A549 (cell line): ENCODE measurements at regions not wholly inside any gene's neighbourhood (a gene's known extent, or its start where the extent isn't known, plus 50 kb on each side); places are given as distances from the start of the nearest gene placed in this dataset.

Source experiments
- ATAC-seq, 2 experiments: fragments of 200-7000 bp in 1 of 2; fragments of >200 bp in 1 of 2; cut with Nextera tagmentation in 1 of 2; cut with Tn5 transposase in 1 of 2; 3 replicates each; pipeline versions ENCODE4 v1.8.0 to v1.9.1; 2018 to 2020; ENCODE audit warnings: mild to moderate bottlenecking in 1 of 2, moderate library complexity in 1 of 2
- CTCF ChIA-PET: fragments of 300-600 bp; sonication (Branson Sonifier 250); formaldehyde crosslinking; extraction: SDS; loops from one replicate; lab custom pipeline; 2021; ENCODE audit warnings: antibody characterized with exemption, inconsistent platforms; lab: Yijun Ruan, JAX
- POLR2A ChIA-PET: fragments of 350-600 bp; formaldehyde crosslinking; extraction: SDS; loops from one replicate; lab custom pipeline; 2021; ENCODE audit warnings: antibody characterized with exemption, inconsistent platforms; lab: Yijun Ruan, JAX
- DNase-seq, 2 experiments: peaks; one replicate each; pipeline versions ENCODE4 v3.0.0 to v3.0.0-alpha.2; 2011 to 2016; ENCODE audit warnings: low read depth in 1 of 2, low spot score in 1 of 2
- FAIRE-seq: peaks from 2 replicates; lab custom pipeline; 2011; peaks lifted over from hg19 to GRCh38; lab: Jason Lieb, UNC
- H3K27ac ChIP-seq, 2 experiments: fragments of >200 bp; sonication (Bioruptor Twin); formaldehyde crosslinking; 3 replicates each; pipeline ENCODE4 v1.5.1; 2016 to 2017
- H3K4me1 ChIP-seq: fragments of >200 bp; sonication (Bioruptor Twin); formaldehyde crosslinking; 3 replicates; pipeline ENCODE4 v1.6.1; 2016
- H3K4me2 ChIP-seq: fragments of >200 bp; sonication (Bioruptor Twin); formaldehyde crosslinking; 3 replicates; pipeline ENCODE4 v1.6.1; 2016
- H3K4me3 ChIP-seq: fragments of >200 bp; sonication (Bioruptor Twin); formaldehyde crosslinking; 3 replicates; pipeline ENCODE4 v1.5.1; 2016
- H3K9me3 ChIP-seq: fragments of >200 bp; sonication (Bioruptor Twin); formaldehyde crosslinking; 3 replicates; pipeline ENCODE4 v1.6.1; 2016
- CHD2 ChIP-seq: fragments of 150-350 bp; IDR thresholded peaks from 2 replicates; pipeline ENCODE4 v1.6.1; 2014; ENCODE audit warnings: low read length; ENCODE audit not compliant: partially characterized antibody
- CHD4 ChIP-seq: fragments of 200-600 bp; sonication (generic); IDR thresholded peaks from 2 replicates; pipeline ENCODE4 v1.6.1; 2016; ENCODE audit warnings: antibody characterized with exemption, mild to moderate bottlenecking, borderline replicate concordance
- EHF ChIP-seq: fragments of 250-450 bp; sonication (Bioruptor Pico); IDR thresholded peaks from 2 replicates; pipeline ENCODE4 v1.5.0; 2020; ENCODE audit warnings: mild to moderate bottlenecking
- EHMT2 ChIP-seq: fragments of 200-600 bp; sonication (generic); IDR thresholded peaks from 2 replicates; pipeline ENCODE4 v1.6.1; 2016; ENCODE audit warnings: antibody characterized with exemption, low read depth, mild to moderate bottlenecking, moderate library complexity
- FOSB ChIP-seq: fragments of 250-450 bp; sonication (Bioruptor Pico); IDR thresholded peaks from 2 replicates; pipeline ENCODE4 v1.5.0; 2020; ENCODE audit warnings: mild to moderate bottlenecking, moderate library complexity
- FOSL2 ChIP-seq, 2 experiments: fragments of 450-650 bp in 1 of 2; fragments of >200 bp in 1 of 2; sonication (Bioruptor Twin) in 1 of 2; formaldehyde crosslinking; IDR thresholded peaks; 2 replicates each; pipeline versions ENCODE4 v1.5.0 to v1.6.1; 2016 to 2020; ENCODE audit warnings: mild to moderate bottlenecking in 1 of 2, moderate library complexity in 1 of 2
- HDAC2 ChIP-seq: fragments of 200-600 bp; sonication (generic); IDR thresholded peaks from 2 replicates; pipeline ENCODE4 v1.6.1; 2016
- HOXB5 ChIP-seq: fragments of 250-450 bp; sonication (Bioruptor Pico); IDR thresholded peaks from 2 replicates; pipeline ENCODE4 v1.5.0; 2020; ENCODE audit warnings: mild to moderate bottlenecking, moderate library complexity
- JUN ChIP-seq, 2 experiments: fragments of >200 bp; sonication (Bioruptor Twin); formaldehyde crosslinking; IDR thresholded peaks; 2 replicates in 1 of 2; 3 replicates in 1 of 2; pipeline ENCODE4 v1.6.1; 2016 to 2017
- NPAS2 ChIP-seq: fragments of 250-450 bp; sonication (Bioruptor Pico); IDR thresholded peaks from 2 replicates; pipeline ENCODE4 v1.8.0; 2022; ENCODE audit warnings: mild to moderate bottlenecking, moderate library complexity, borderline replicate concordance
- NR3C1 ChIP-seq: fragments of >200 bp; sonication (Bioruptor Twin); formaldehyde crosslinking; IDR thresholded peaks from 3 replicates; pipeline ENCODE4 v1.6.1; 2017
- PHF8 ChIP-seq: fragments of 200-600 bp; sonication (generic); IDR thresholded peaks from 2 replicates; pipeline ENCODE4 v1.6.1; 2016; ENCODE audit warnings: low read depth, mild to moderate bottlenecking, antibody characterized with exemption, moderate library complexity, borderline replicate concordance
- POLR2AphosphoS2 ChIP-seq: conservative IDR thresholded peaks from 2 replicates; pipeline ENCODE4 v1.6.1; 2012; ENCODE audit warnings: low read length, improper control_type of control experiment, inconsistent platforms
- RFX5 ChIP-seq: fragments of 450-650 bp; IDR thresholded peaks from 2 replicates; pipeline ENCODE4 v1.7.1; 2014; ENCODE audit warnings: antibody characterized with exemption, mild to moderate bottlenecking, moderate library complexity
- SREBF2 ChIP-seq: fragments of 450-650 bp; IDR thresholded peaks from 2 replicates; pipeline ENCODE4 v1.6.1; 2014; ENCODE audit warnings: mild to moderate bottlenecking, moderate library complexity
- TP53 ChIP-seq: fragments of 250-450 bp; sonication (Bioruptor Pico); IDR thresholded peaks from 2 replicates; pipeline ENCODE4 v1.5.0; 2021; ENCODE audit warnings: mild to moderate bottlenecking, moderate library complexity
- ZFP36 ChIP-seq: fragments of 450-650 bp; IDR thresholded peaks from 2 replicates; pipeline ENCODE4 v1.6.1; 2014; ENCODE audit warnings: borderline replicate concordance; ENCODE audit not compliant: partially characterized antibody
- ZNF302 ChIP-seq: fragments of 250-450 bp; sonication (Bioruptor Pico); IDR thresholded peaks from 2 replicates; pipeline ENCODE4 v1.9.0; 2021; ENCODE audit warnings: inconsistent platforms, mild to moderate bottlenecking, moderate library complexity
- ZSCAN20 ChIP-seq: fragments of 250-450 bp; sonication (Bioruptor Pico); IDR thresholded peaks from 2 replicates; pipeline ENCODE4 v1.8.0; 2022; ENCODE audit warnings: mild to moderate bottlenecking, moderate library complexity
- WGBS: methylation state at CpG from one replicate; pipeline ENCODE4 v1.1.6; 2017; ENCODE audit errors: missing lambda C conversion rate; 5-methylcytosine and 5-hydroxymethylcytosine counted together
- TF ChIP-seq, protein P1 (sequence below): fragments of 250-450 bp; sonication (Bioruptor Pico); IDR thresholded peaks from 2 replicates; pipeline ENCODE4 v1.5.0; 2020; ENCODE audit warnings: low read depth, mild to moderate bottlenecking, moderate library complexity
- TF ChIP-seq, protein P2 (sequence below): IDR thresholded peaks from 2 replicates; pipeline ENCODE4 v1.6.1; 2012
- TF ChIP-seq, protein P3 (sequence below): fragments of >200 bp; sonication (Bioruptor Twin); formaldehyde crosslinking; IDR thresholded peaks from 3 replicates; pipeline ENCODE4 v1.6.1; 2016
- TF ChIP-seq, protein P4 (sequence below): fragments of 150-350 bp; IDR thresholded peaks from 2 replicates; pipeline ENCODE4 v1.6.1; 2014; ENCODE audit warnings: low read depth, mild to moderate bottlenecking, low read length
- TF ChIP-seq, protein P5 (sequence below): fragments of 250-450 bp; sonication (Bioruptor Pico); IDR thresholded peaks from 2 replicates; pipeline ENCODE4 v1.5.0; 2021; ENCODE audit warnings: mild to moderate bottlenecking, moderate library complexity, borderline replicate concordance
- TF ChIP-seq, protein P6 (sequence below): fragments of >200 bp; sonication (Bioruptor Twin); formaldehyde crosslinking; IDR thresholded peaks from 2 replicates; pipeline ENCODE4 v1.6.1; 2016
- TF ChIP-seq, protein P7 (sequence below): fragments of 450-650 bp; IDR thresholded peaks from 2 replicates; pipeline ENCODE4 v1.6.1; 2014; ENCODE audit warnings: antibody characterized with exemption

DNA sequence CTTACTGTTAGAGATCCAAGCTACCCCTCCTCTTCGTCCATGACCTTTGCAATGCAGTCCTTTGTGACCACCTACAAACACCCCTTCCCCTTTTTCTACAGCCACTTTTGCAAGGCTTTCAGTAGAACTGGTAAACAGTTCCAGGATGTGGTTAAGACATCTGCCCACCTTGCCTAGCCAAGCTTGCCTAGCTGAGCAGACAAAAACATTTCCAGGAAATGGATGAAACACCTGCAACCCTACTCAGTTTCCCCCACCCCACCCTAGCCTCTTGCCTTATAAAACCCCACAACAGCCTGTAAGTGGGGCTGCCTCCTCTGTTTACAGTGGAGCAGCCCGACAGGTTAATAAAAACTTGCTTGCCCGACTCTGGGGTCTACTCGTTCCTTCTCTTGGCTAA is 133.8 kb downstream of the ZC4H2 start:
- Histone ChIP-seq H3K4me1 (no peaks in the 10 kb centered on the region), H3K4me2 (no peak overlapping the region), H3K27ac (no peak overlapping the region), H3K9me3 (no peaks in the 10 kb centered on the region), H3K4me3 (no peak overlapping the region)
- FAIRE-seq (no peak), DNase-seq (no peak), ATAC-seq (no peak)
- WGBS, result 0% methylated on average over 4 of the region's 4 CpGs
- TF ChIP-seq FOSB (CRISPR knock-in tag) (no peak), CHD2 (no peak), EHMT2 (no peak), TP53 (CRISPR knock-in tag) (no peak), PHF8 (no peak), HDAC2 (no peak), ZSCAN20 (CRISPR knock-in tag) (no peak), ZNF302 (CRISPR knock-in tag) (no peak), NPAS2 (no peak), JUN (IDR thresholded peaks at IDR 0.05) (no peak), POLR2AphosphoS2 (no peak)
- TF ChIP-seq, protein P1, sequence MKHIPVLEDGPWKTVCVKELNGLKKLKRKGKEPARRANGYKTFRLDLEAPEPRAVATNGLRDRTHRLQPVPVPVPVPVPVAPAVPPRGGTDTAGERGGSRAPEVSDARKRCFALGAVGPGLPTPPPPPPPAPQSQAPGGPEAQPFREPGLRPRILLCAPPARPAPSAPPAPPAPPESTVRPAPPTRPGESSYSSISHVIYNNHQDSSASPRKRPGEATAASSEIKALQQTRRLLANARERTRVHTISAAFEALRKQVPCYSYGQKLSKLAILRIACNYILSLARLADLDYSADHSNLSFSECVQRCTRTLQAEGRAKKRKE (CRISPR knock-in tag), result no peak
- TF ChIP-seq, protein P2, sequence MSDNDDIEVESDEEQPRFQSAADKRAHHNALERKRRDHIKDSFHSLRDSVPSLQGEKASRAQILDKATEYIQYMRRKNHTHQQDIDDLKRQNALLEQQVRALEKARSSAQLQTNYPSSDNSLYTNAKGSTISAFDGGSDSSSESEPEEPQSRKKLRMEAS, result no peak
- TF ChIP-seq, protein P3, sequence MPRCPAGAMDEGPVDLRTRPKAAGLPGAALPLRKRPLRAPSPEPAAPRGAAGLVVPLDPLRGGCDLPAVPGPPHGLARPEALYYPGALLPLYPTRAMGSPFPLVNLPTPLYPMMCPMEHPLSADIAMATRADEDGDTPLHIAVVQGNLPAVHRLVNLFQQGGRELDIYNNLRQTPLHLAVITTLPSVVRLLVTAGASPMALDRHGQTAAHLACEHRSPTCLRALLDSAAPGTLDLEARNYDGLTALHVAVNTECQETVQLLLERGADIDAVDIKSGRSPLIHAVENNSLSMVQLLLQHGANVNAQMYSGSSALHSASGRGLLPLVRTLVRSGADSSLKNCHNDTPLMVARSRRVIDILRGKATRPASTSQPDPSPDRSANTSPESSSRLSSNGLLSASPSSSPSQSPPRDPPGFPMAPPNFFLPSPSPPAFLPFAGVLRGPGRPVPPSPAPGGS, result no peak
- ChIA-PET CTCF (no interaction called here), POLR2A (no interaction called here)

DNA sequence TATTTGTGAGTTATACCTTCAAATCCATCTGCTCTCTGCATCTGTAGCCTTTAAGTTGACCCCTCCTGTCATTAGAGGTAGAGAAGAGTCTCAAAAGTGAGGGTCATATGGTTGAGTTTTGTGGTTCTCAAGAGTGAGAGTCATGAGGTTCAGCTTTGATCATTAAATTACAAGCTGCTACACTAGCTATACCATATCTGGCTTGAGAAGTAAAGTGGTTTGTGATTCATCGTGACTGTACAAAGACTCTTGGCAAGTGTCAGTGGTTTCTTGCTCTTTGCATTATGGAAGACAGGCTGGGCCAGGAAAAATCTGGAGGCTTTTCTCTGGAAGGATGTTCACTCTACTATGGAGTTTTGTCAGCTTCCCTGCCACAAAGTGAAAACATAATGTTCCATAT is 170.6 kb downstream of the ZC4H2 start:
- 6% methylated on average over 1 of the region's 1 CpG for WGBS
- Histone ChIP-seq H3K4me3 (no peak overlapping the region), H3K4me1 (no peaks in the 10 kb centered on the region), H3K4me2 (no peak overlapping the region), H3K9me3 (no peaks in the 10 kb centered on the region; the same call in 2 of the 3 replicates), H3K27ac (no peak overlapping the region)
- FAIRE-seq, result no peak
- ChIA-PET CTCF (no interaction called here), POLR2A (no interaction called here)
- TF ChIP-seq, protein P4, sequence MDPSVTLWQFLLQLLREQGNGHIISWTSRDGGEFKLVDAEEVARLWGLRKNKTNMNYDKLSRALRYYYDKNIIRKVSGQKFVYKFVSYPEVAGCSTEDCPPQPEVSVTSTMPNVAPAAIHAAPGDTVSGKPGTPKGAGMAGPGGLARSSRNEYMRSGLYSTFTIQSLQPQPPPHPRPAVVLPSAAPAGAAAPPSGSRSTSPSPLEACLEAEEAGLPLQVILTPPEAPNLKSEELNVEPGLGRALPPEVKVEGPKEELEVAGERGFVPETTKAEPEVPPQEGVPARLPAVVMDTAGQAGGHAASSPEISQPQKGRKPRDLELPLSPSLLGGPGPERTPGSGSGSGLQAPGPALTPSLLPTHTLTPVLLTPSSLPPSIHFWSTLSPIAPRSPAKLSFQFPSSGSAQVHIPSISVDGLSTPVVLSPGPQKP, result no peak
- TF ChIP-seq SREBF2 (no peak), NR3C1 (no peak), FOSL2 (IDR thresholded peaks at IDR 0.05) (no peak), FOSL2 (CRISPR knock-in tag; IDR thresholded peaks at IDR 0.05) (no peak), ZFP36 (no peak), ZNF302 (CRISPR knock-in tag) (no peak), CHD4 (no peak), EHF (no peak), NPAS2 (no peak), RFX5 (no peak), HDAC2 (no peak), HOXB5 (CRISPR knock-in tag) (no peak)
- TF ChIP-seq, protein P5, sequence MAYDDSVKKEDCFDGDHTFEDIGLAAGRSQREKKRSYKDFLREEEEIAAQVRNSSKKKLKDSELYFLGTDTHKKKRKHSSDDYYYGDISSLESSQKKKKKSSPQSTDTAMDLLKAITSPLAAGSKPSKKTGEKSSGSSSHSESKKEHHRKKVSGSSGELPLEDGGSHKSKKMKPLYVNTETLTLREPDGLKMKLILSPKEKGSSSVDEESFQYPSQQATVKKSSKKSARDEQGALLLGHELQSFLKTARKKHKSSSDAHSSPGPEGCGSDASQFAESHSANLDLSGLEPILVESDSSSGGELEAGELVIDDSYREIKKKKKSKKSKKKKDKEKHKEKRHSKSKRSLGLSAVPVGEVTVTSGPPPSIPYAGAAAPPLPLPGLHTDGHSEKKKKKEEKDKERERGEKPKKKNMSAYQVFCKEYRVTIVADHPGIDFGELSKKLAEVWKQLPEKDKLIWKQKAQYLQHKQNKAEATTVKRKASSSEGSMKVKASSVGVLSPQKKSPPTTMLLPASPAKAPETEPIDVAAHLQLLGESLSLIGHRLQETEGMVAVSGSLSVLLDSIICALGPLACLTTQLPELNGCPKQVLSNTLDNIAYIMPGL (CRISPR knock-in tag), result no peak
- TF ChIP-seq, protein P6, sequence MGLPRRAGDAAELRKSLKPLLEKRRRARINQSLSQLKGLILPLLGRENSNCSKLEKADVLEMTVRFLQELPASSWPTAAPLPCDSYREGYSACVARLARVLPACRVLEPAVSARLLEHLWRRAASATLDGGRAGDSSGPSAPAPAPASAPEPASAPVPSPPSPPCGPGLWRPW, result no peak
- TF ChIP-seq, protein P7, sequence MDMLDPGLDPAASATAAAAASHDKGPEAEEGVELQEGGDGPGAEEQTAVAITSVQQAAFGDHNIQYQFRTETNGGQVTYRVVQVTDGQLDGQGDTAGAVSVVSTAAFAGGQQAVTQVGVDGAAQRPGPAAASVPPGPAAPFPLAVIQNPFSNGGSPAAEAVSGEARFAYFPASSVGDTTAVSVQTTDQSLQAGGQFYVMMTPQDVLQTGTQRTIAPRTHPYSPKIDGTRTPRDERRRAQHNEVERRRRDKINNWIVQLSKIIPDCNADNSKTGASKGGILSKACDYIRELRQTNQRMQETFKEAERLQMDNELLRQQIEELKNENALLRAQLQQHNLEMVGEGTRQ, result no peak
- DNase-seq, result no peak
- no peak for ATAC-seq
